ENCODE measurements at regions not wholly inside any gene's neighbourhood (a gene's known extent, or its start where the extent isn't known, plus 50 kb on each side); places are given as distances from the start of the nearest gene placed in this dataset.

- no peaks in the 10 kb centered on the region for H3K36me3 Mint-ChIP-seq
- H3K9me3 Mint-ChIP-seq: no peaks in the 10 kb centered on the region
- no peaks in the 10 kb centered on the region; the same call in 1 of the 2 replicates for H3K27me3 Mint-ChIP-seq (ENCODE audit: low read depth)
- no peak overlapping the region for H3K27ac Mint-ChIP-seq
- ATAC-seq (peak; percentile 58), DNase-seq (ENCODE audit: low spot score) (no peak)
- peaks cover 11% of the 10 kb centered on the region for H3K4me1 Mint-ChIP-seq
- ChIA-PET CTCF (interaction anchor here (1.0 kb wide), 1 partner anchor 747 kb away, joined by 3 read pairs; no protein-coding TSS in a partner anchor), POLR2A (no interaction called here)
- TF ChIP-seq KAT7 (CRISPR knock-in tag; IDR thresholded peaks at IDR 0.05; ENCODE audit: borderline replicate concordance): no peak
- TF ChIP-seq MAX (CRISPR knock-in tag; IDR thresholded peaks at IDR 0.05): no peak
- no peak for TF ChIP-seq AR (CRISPR knock-in tag; IDR thresholded peaks at IDR 0.05)
- TF ChIP-seq ZNF532 (CRISPR knock-in tag; IDR thresholded peaks at IDR 0.05; ENCODE audit: borderline replicate concordance): no peak
- TF ChIP-seq PRDM15 (CRISPR knock-in tag; IDR thresholded peaks at IDR 0.05): peak; percentile 91
- no peak for TF ChIP-seq SP1 (CRISPR knock-in tag; conservative IDR thresholded peaks at IDR 0.05)
- H3K4me3 Mint-ChIP-seq: no peak overlapping the region
These were observed 630.0 kb upstream of the LMO3 start for GRCh38 chr12:17235996-17236395.

- ChIA-PET CTCF (interaction anchor here (1.1 to 1.4 kb wide), 2 partner anchors 12 to 776 kb away, joined by 3 read pairs; no protein-coding TSS in a partner anchor), POLR2A (no interaction called here)
- Mint-ChIP-seq H3K27ac (no peak overlapping the region), H3K27me3 (ENCODE audit: low read depth) (no peaks in the 10 kb centered on the region), H3K36me3 (no peaks in the 10 kb centered on the region), H3K9me3 (no peaks in the 10 kb centered on the region), H3K4me1 (no peaks in the 10 kb centered on the region), H3K4me3 (no peak overlapping the region)
- DNase-seq (ENCODE audit: low spot score): no peak
- peak; percentile 81 for ATAC-seq
- no peak for TF ChIP-seq E2F1 (CRISPR knock-in tag; IDR thresholded peaks at IDR 0.05)
- no peak for TF ChIP-seq MAX (CRISPR knock-in tag; IDR thresholded peaks at IDR 0.05)
- TF ChIP-seq FOXJ3 (CRISPR knock-in tag; IDR thresholded peaks at IDR 0.05; ENCODE audit: borderline replicate concordance): no peak
- TF ChIP-seq HMGXB4 (CRISPR knock-in tag; IDR thresholded peaks at IDR 0.05): no peak
- no peak for TF ChIP-seq NFATC4 (CRISPR knock-in tag; IDR thresholded peaks at IDR 0.05)
- no peak for TF ChIP-seq USF2 (CRISPR knock-in tag; IDR thresholded peaks at IDR 0.05)
- TF ChIP-seq MXD4 (CRISPR knock-in tag; IDR thresholded peaks at IDR 0.05; ENCODE audit: borderline replicate concordance): no peak
- TF ChIP-seq PRDM15 (CRISPR knock-in tag; IDR thresholded peaks at IDR 0.05): no peak
These were observed 610.0 kb upstream of the LMO3 start for GRCh38 chr12:17215759-17216570.
